ENCODE measurements at regions not wholly inside any gene's neighbourhood (a gene's known extent, or its start where the extent isn't known, plus 50 kb on each side); places are given as distances from the start of the nearest gene placed in this dataset.

GRCh38 chr13:55745828-55746227 lies 1394.9 kb upstream of the PRR20A start:
- Histone ChIP-seq H3K4me3 (ENCODE audit: low read length) (no peak overlapping the region), H3K27me3 (ENCODE audit: control insufficient read depth, low read length) (no peaks in the 10 kb centered on the region), H3K9me3 (ENCODE audit: control insufficient read depth, insufficient read depth, low read length) (no peaks in the 10 kb centered on the region), H3K79me2 (ENCODE audit: control insufficient read depth, low read length) (no peaks in the 10 kb centered on the region), H3F3A (ENCODE audit: control insufficient read depth, insufficient read depth) (no peaks in the 10 kb centered on the region), H3K4me1 (ENCODE audit: control insufficient read depth, low read length) (no peaks in the 10 kb centered on the region), H3K36me3 (ENCODE audit: control insufficient read depth, low read length) (no peaks in the 10 kb centered on the region), H3K27ac (ENCODE audit: low read depth, low read length) (no peak overlapping the region), H3K9me2 (replicated peaks; ENCODE audit: control insufficient read depth, low read length) (no peaks in the 10 kb centered on the region), H3K4me2 (ENCODE audit: low read length) (no peak overlapping the region), H4K20me1 (ENCODE audit: control insufficient read depth, insufficient read depth, low read depth, low read length) (no peaks in the 10 kb centered on the region)
- no peak for TF ChIP-seq EZH2phosphoT487 (IDR thresholded peaks at IDR 0.05; ENCODE audit: borderline replicate concordance, low read length)

- no peaks in the 10 kb centered on the region for H3K4me1 ChIP-seq (ENCODE audit: control insufficient read depth, low read length)
- no peak overlapping the region for H3K27ac ChIP-seq (ENCODE audit: low read depth, low read length)
- H3K4me3 ChIP-seq (ENCODE audit: low read length), result no peak overlapping the region
- H3K9me2 ChIP-seq (replicated peaks; ENCODE audit: control insufficient read depth, low read length), result no peaks in the 10 kb centered on the region
- no peaks in the 10 kb centered on the region for H3K9me3 ChIP-seq (ENCODE audit: control insufficient read depth, insufficient read depth, low read length)
- H3K79me2 ChIP-seq (ENCODE audit: control insufficient read depth, low read length), result no peaks in the 10 kb centered on the region
- no peaks in the 10 kb centered on the region for H3K27me3 ChIP-seq (ENCODE audit: control insufficient read depth, low read length)
- no peaks in the 10 kb centered on the region for H3F3A ChIP-seq (ENCODE audit: control insufficient read depth, insufficient read depth)
- no peaks in the 10 kb centered on the region for H3K36me3 ChIP-seq (ENCODE audit: control insufficient read depth, low read length)
- TF ChIP-seq CTCF (IDR thresholded peaks at IDR 0.05; ENCODE audit: low read depth, low read length, poor library complexity, severe bottlenecking), result no peak
- TF ChIP-seq EZH2phosphoT487 (IDR thresholded peaks at IDR 0.05; ENCODE audit: borderline replicate concordance, low read length), result no peak
- no peaks in the 10 kb centered on the region for H4K20me1 ChIP-seq (ENCODE audit: control insufficient read depth, insufficient read depth, low read depth, low read length)
- no peak overlapping the region for H3K4me2 ChIP-seq (ENCODE audit: low read length)
Measured at GRCh38 chr13:55761986-55762385, 1378.7 kb upstream of the PRR20A start.

- Histone ChIP-seq H3K4me3 (ENCODE audit: low read length) (no peak overlapping the region), H3K4me1 (ENCODE audit: control insufficient read depth, low read length) (no peaks in the 10 kb centered on the region), H3K9me3 (ENCODE audit: control insufficient read depth, insufficient read depth, low read length) (no peaks in the 10 kb centered on the region), H3K4me2 (ENCODE audit: low read length) (no peak overlapping the region), H3K27me3 (ENCODE audit: control insufficient read depth, low read length) (no peaks in the 10 kb centered on the region), H3K27ac (ENCODE audit: low read depth, low read length) (no peak overlapping the region), H3K36me3 (ENCODE audit: control insufficient read depth, low read length) (no peaks in the 10 kb centered on the region), H3F3A (ENCODE audit: control insufficient read depth, insufficient read depth) (no peaks in the 10 kb centered on the region), H3K79me2 (ENCODE audit: control insufficient read depth, low read length) (no peaks in the 10 kb centered on the region), H4K20me1 (ENCODE audit: control insufficient read depth, insufficient read depth, low read depth, low read length) (no peaks in the 10 kb centered on the region), H3K9me2 (replicated peaks; ENCODE audit: control insufficient read depth, low read length) (no peaks in the 10 kb centered on the region)
- TF ChIP-seq CTCF (IDR thresholded peaks at IDR 0.05; ENCODE audit: low read depth, low read length, poor library complexity, severe bottlenecking), result no peak
- TF ChIP-seq EZH2phosphoT487 (IDR thresholded peaks at IDR 0.05; ENCODE audit: borderline replicate concordance, low read length), result no peak
Measured at GRCh38 chr13:55777612-55778011, 1363.1 kb upstream of the PRR20A start.

GRCh38 chr13:55783841-55784240 lies 1356.9 kb upstream of the PRR20A start:
- no peak overlapping the region for H3K27ac ChIP-seq (ENCODE audit: low read depth, low read length)
- no peaks in the 10 kb centered on the region for H3K79me2 ChIP-seq (ENCODE audit: control insufficient read depth, low read length)
- no peaks in the 10 kb centered on the region for H3K4me1 ChIP-seq (ENCODE audit: control insufficient read depth, low read length)
- no peaks in the 10 kb centered on the region for H3K27me3 ChIP-seq (ENCODE audit: control insufficient read depth, low read length)
- H4K20me1 ChIP-seq (ENCODE audit: control insufficient read depth, insufficient read depth, low read depth, low read length), result no peaks in the 10 kb centered on the region
- H3K36me3 ChIP-seq (ENCODE audit: control insufficient read depth, low read length), result no peaks in the 10 kb centered on the region
- H3F3A ChIP-seq (ENCODE audit: control insufficient read depth, insufficient read depth), result no peaks in the 10 kb centered on the region
- no peak for TF ChIP-seq EZH2phosphoT487 (IDR thresholded peaks at IDR 0.05; ENCODE audit: borderline replicate concordance, low read length)
- TF ChIP-seq CTCF (IDR thresholded peaks at IDR 0.05; ENCODE audit: low read depth, low read length, poor library complexity, severe bottlenecking), result no peak
- no peaks in the 10 kb centered on the region for H3K9me3 ChIP-seq (ENCODE audit: control insufficient read depth, insufficient read depth, low read length)
- no peak overlapping the region for H3K4me2 ChIP-seq (ENCODE audit: low read length)
- H3K4me3 ChIP-seq (ENCODE audit: low read length), result no peak overlapping the region
- H3K9me2 ChIP-seq (replicated peaks; ENCODE audit: control insufficient read depth, low read length), result no peaks in the 10 kb centered on the region
